ENCODE measurements at regions not wholly inside any gene's neighbourhood (a gene's known extent, or its start where the extent isn't known, plus 50 kb on each side); places are given as distances from the start of the nearest gene placed in this dataset.
"Not testable (repeated sequence)": the region's sequence is repeated elsewhere in the genome, so short reads cannot be mapped to it uniquely, and the experiment has no call there.

DNA sequence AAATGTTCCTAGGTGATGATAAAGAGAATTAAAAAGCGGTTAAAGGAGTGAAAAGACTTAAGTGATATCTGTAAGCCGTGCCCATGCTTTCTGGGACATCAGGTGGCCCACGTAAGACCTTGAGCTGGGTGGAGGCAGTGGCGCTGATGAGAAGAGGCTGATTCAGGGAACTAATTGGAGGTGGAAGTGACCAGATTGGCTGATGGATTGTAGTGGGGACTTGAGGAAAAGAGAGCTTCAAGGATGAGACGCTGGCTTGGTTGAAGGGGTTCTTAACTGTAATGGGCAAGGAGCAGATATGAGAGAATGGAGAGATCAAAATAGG lies 69.1 kb upstream of the EP300 start:
- no peak for DNase-seq (ENCODE audit: low read depth, low spot score)
- ChIA-PET CTCF (interaction anchor here (0.9 to 1.8 kb wide), 5 partner anchors 9 to 543 kb away, joined by 3 to 6 read pairs (median 3); no protein-coding TSS in a partner anchor), POLR2A (interaction anchor here (1.5 kb wide), 1 partner anchor 47 kb away, joined by 3 read pairs; no protein-coding TSS in a partner anchor)

GRCh38 chr22:41028841-41029240 lies 63.6 kb upstream of the EP300 start:
- no peak overlapping the region for H3K4me3 ChIP-seq (ENCODE audit: low read depth, low read length)
- ChIA-PET POLR2A (no interaction called here), CTCF (no interaction called here)
- TF ChIP-seq CTCF (IDR thresholded peaks at IDR 0.05; ENCODE audit: insufficient read depth, low read length, missing control alignments): no peak
- peak; percentile 83 for DNase-seq (ENCODE audit: low read depth, low spot score)

More for the DNA sequence above, 69.1 kb upstream of the EP300 start:
- H3K4me3 ChIP-seq (ENCODE audit: low read depth, low read length): no peak overlapping the region
- TF ChIP-seq CTCF (IDR thresholded peaks at IDR 0.05; ENCODE audit: insufficient read depth, low read length, missing control alignments): no peak

- CTCF ChIA-PET: interaction anchor here (0.7 kb wide), 1 partner anchor 21 kb away, joined by 3 read pairs; no protein-coding TSS in a partner anchor
- no peak for TF ChIP-seq CTCF (IDR thresholded peaks at IDR 0.05; ENCODE audit: insufficient read depth, low read length, missing control alignments)
- POLR2A ChIA-PET: no interaction called here
Observed at GRCh38 chr22:41030891-41031290, 61.5 kb upstream of the EP300 start.

GRCh38 chr22:41034706-41035105 lies 57.7 kb upstream of the EP300 start:
- POLR2A ChIA-PET: no interaction called here
- TF ChIP-seq CTCF (IDR thresholded peaks at IDR 0.05; ENCODE audit: insufficient read depth, low read length, missing control alignments): no peak
- no peak overlapping the region for H3K4me3 ChIP-seq (ENCODE audit: low read depth, low read length)
- no peak for DNase-seq (ENCODE audit: low read depth, low spot score)
- CTCF ChIA-PET: interaction anchor here (0.7 to 1.4 kb wide), 3 partner anchors 9 to 18 kb away, joined by 3 to 4 read pairs (median 3); no protein-coding TSS in a partner anchor

More at GRCh38 chr22:41030891-41031290, 61.5 kb upstream of the EP300 start:
- H3K4me3 ChIP-seq (ENCODE audit: low read depth, low read length): no peak overlapping the region
- no peak for DNase-seq (ENCODE audit: low read depth, low spot score)

DNA sequence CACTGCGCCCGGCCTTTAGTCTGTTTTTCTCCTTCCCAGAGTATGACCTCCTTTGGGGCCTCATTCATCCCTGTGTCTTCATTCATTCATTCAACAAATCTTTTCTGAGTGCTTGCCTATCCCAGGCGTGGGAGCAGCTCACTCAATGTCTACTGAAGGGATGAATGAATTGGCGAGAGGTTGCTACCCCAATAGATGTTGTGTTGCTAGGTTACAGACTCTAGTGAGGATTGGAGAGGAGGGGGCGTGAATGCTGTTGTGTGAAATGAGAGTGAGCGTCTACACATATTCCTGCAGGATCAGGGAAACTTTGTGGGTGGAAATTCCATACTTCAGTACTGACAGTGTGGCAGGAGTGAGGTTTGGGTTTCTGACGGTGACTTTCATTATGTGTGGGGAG lies 55.5 kb upstream of the EP300 start:
- no peak overlapping the region for H3K4me3 ChIP-seq (ENCODE audit: low read depth, low read length)
- DNase-seq (ENCODE audit: low read depth, low spot score): no peak
- TF ChIP-seq CTCF (IDR thresholded peaks at IDR 0.05; ENCODE audit: insufficient read depth, low read length, missing control alignments): no peak
- ChIA-PET CTCF (no interaction called here), POLR2A (no interaction called here)

GRCh38 chr22:41038732-41039131 lies 53.7 kb upstream of the EP300 start:
- DNase-seq (ENCODE audit: low read depth, low spot score): no peak
- TF ChIP-seq CTCF (IDR thresholded peaks at IDR 0.05; ENCODE audit: insufficient read depth, low read length, missing control alignments): no peak
- ChIA-PET POLR2A (interaction anchor here (0.6 kb wide), 1 partner anchor 232 kb away, joined by 3 read pairs; no protein-coding TSS in a partner anchor), CTCF (no interaction called here)
- no peak overlapping the region for H3K4me3 ChIP-seq (ENCODE audit: low read depth, low read length)

DNA sequence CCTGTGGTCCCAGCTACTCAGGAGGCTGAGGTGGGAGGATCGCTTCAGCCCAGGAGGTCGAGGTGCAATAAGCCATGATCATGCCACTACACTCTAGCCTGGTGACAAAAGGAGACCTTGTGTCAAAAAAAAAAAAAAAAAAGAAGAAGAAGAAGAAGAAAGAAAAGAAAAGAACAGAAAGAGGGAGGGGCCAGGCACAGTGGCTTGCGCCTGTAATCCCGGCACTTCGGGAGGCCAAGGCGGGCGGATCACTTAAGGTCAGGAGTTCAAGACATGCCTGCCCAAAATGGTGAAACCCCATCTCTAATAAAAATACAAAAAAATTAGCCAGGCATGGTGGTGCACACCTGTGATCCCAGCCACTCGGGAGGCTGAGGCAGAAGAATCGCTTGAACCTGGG lies 52.8 kb upstream of the EP300 start:
- H3K4me3 ChIP-seq (ENCODE audit: low read depth, low read length); DNase-seq (ENCODE audit: low read depth, low spot score); CTCF ChIA-PET; POLR2A ChIA-PET: not testable (repeated sequence)
